Loucy (cell line): ENCODE measurements at regions not wholly inside any gene's neighbourhood (a gene's known extent, or its start where the extent isn't known, plus 50 kb on each side); places are given as distances from the start of the nearest gene placed in this dataset.

Experiments
- EZH2phosphoT487 ChIP-seq: fragments of 200-600 bp; IDR thresholded peaks from 2 replicates; pipeline ENCODE4 v1.6.1; 2018; ENCODE audit warnings: antibody characterized with exemption, mild to moderate bottlenecking, moderate library complexity, borderline replicate concordance
- TF ChIP-seq, protein P1 (sequence below): fragments of 200-600 bp; sonication (generic); conservative IDR thresholded peaks from 2 replicates; pipeline ENCODE4 v1.5.1; 2014; ENCODE audit warnings: mild to moderate bottlenecking, antibody characterized with exemption, low read length

- TF ChIP-seq, protein P1, sequence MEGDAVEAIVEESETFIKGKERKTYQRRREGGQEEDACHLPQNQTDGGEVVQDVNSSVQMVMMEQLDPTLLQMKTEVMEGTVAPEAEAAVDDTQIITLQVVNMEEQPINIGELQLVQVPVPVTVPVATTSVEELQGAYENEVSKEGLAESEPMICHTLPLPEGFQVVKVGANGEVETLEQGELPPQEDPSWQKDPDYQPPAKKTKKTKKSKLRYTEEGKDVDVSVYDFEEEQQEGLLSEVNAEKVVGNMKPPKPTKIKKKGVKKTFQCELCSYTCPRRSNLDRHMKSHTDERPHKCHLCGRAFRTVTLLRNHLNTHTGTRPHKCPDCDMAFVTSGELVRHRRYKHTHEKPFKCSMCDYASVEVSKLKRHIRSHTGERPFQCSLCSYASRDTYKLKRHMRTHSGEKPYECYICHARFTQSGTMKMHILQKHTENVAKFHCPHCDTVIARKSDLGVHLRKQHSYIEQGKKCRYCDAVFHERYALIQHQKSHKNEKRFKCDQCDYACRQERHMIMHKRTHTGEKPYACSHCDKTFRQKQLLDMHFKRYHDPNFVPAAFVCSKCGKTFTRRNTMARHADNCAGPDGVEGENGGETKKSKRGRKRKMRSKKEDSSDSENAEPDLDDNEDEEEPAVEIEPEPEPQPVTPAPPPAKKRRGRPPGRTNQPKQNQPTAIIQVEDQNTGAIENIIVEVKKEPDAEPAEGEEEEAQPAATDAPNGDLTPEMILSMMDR, result no peak
- TF ChIP-seq EZH2phosphoT487, result no peak
Measured at GRCh38 chr6:1477432-1478090, 88.2 kb downstream of the FOXF2 start.
